Upper lobe of left lung (tissue), 6 donors: ENCODE measurements at regions not wholly inside any gene's neighbourhood (a gene's known extent, or its start where the extent isn't known, plus 50 kb on each side); places are given as distances from the start of the nearest gene placed in this dataset.
A peak's percentile ranks its signal among the peaks of the same experiment; 100 is the strongest.

ENCODE experiments used
- ATAC-seq, 2 donors: fragments of 200-7000 bp; cut with Tn5 transposase; one replicate each; pipeline ENCODE4 v1.9.1; 2022; ENCODE audit warnings: mild to moderate bottlenecking in 2 of 2, moderate library complexity in 2 of 2; ENCODE audit not compliant: low FRiP score in 2 of 2
- DNase-seq, 2 donors: peaks; one replicate each; pipeline ENCODE4 v3.0.0-alpha.2; 2019 to 2020
- H3K27ac ChIP-seq, 4 donors: fragments of 200-600 bp; sonication (generic); one replicate each; pipeline ENCODE4 v1.5.1; 2016 to 2019
- H3K27me3 ChIP-seq, 4 donors: fragments of 200-600 bp; sonication (generic); one replicate each; pipeline ENCODE4 v1.5.1; 2017 to 2019
- H3K36me3 ChIP-seq, 4 donors: fragments of 200-600 bp; sonication (generic); one replicate each; pipeline ENCODE4 v1.5.1; 2016 to 2019
- H3K4me1 ChIP-seq, 4 donors: fragments of 200-600 bp; sonication (generic); one replicate each; pipeline ENCODE4 v1.5.1; 2018 to 2019
- H3K4me3 ChIP-seq, 4 donors: fragments of 200-600 bp; sonication (generic); one replicate each; pipeline ENCODE4 v1.5.1; 2017 to 2019; ENCODE audit warnings: mild to moderate bottlenecking in 2 of 4, moderate library complexity in 1 of 4
- H3K9me3 ChIP-seq, 4 donors: fragments of 200-600 bp; sonication (generic); one replicate each; pipeline ENCODE4 v1.5.1; 2018 to 2019
- CTCF ChIP-seq, 6 experiments: fragments of 450-650 bp in 4 of 6; fragments of 200-600 bp in 2 of 6; sonication (generic) in 2 of 6; IDR thresholded peaks; one replicate each; pipeline ENCODE4 v1.5.1; 2016 to 2019; ENCODE audit warnings: antibody characterized with exemption in 6 of 6
- EP300 ChIP-seq, 4 donors: sonication (generic); formaldehyde crosslinking; IDR thresholded peaks; one replicate each; pipeline ENCODE4 v1.5.1; 2017; ENCODE audit warnings: antibody characterized with exemption in 4 of 4, control low read depth in 2 of 4
- POLR2A ChIP-seq, 4 donors: fragments of 450-650 bp; IDR thresholded peaks; one replicate each; pipeline ENCODE4 v1.5.1; 2016 to 2017; ENCODE audit warnings: antibody characterized with exemption in 4 of 4, mild to moderate bottlenecking in 2 of 4
- POLR2AphosphoS5 ChIP-seq, 2 donors: sonication (generic); formaldehyde crosslinking; IDR thresholded peaks; one replicate each; pipeline ENCODE4 v1.5.1; 2017; ENCODE audit warnings: antibody characterized with exemption in 2 of 2
- WGBS, 2 donors: methylation state at CpG; one replicate each; pipeline ENCODE4 v1.1.5; 2017 to 2018; 5-methylcytosine and 5-hydroxymethylcytosine counted together
- donor health status: DM: no; HTN: no; CAD: no; lungs with moderate emphysema.
- donor health status: DM: no; HTN: yes; CAD: no; lungs with severe emphysema.

- peaks cover 0 to 4% (median 1%) of the 10 kb centered on the region in 4 donors for H3K27me3 ChIP-seq
- peaks cover 22 to 34% (median 33%) of the 10 kb centered on the region in 4 donors for H3K4me1 ChIP-seq
- 40 to 52% methylated on average over 39 to 41 of the region's 64 CpGs for WGBS, 2 donors
- H3K4me3 ChIP-seq, result peak overlapping the region in 3 of 4 donors; percentile 46 to 62 (median 47)
- peak; percentile 77 to 94 for DNase-seq
- peak overlapping the region in 2 of 4 donors; percentile 49 to 53 for H3K27ac ChIP-seq
- H3K36me3 ChIP-seq, result peaks cover 0 to 9% (median 0%) of the 10 kb centered on the region in 4 donors
- TF ChIP-seq EP300 (IDR thresholded peaks at IDR 0.05) (no peak), CTCF (IDR thresholded peaks at IDR 0.05) (no peak)
- ATAC-seq, result peak; percentile 58 to 70
- no peaks in the 10 kb centered on the region for H3K9me3 ChIP-seq
Measured at GRCh38 chr1:201649761-201650622, 111.1 kb downstream of the NAV1 start.

- Histone ChIP-seq H3K9me3 (no peaks in the 10 kb centered on the region), H3K27ac (no peak overlapping the region), H3K4me1 (peaks cover 22 to 34% (median 33%) of the 10 kb centered on the region in 4 donors), H3K36me3 (peaks cover 0 to 9% (median 0%) of the 10 kb centered on the region in 4 donors), H3K27me3 (peaks cover 0 to 4% (median 1%) of the 10 kb centered on the region in 4 donors), H3K4me3 (peak overlapping the region in 3 of 4 donors; percentile 46 to 62 (median 47))
- WGBS, 2 donors, result 71 to 77% methylated on average over 11 of the region's 11 CpGs
- no peak for TF ChIP-seq CTCF (IDR thresholded peaks at IDR 0.05)
- TF ChIP-seq POLR2A (IDR thresholded peaks at IDR 0.05), result no peak
- TF ChIP-seq EP300 (IDR thresholded peaks at IDR 0.05), result no peak
- no peak for TF ChIP-seq POLR2AphosphoS5 (IDR thresholded peaks at IDR 0.05)
- DNase-seq (no peak), ATAC-seq (no peak)
Measured at GRCh38 chr1:201650623-201650933, 111.7 kb downstream of the NAV1 start.

GRCh38 chr1:201652181-201652580 lies 113.3 kb downstream of the NAV1 start:
- no peak overlapping the region for H3K4me3 ChIP-seq
- peaks cover 22 to 39% (median 34%) of the 10 kb centered on the region in 4 donors for H3K4me1 ChIP-seq
- peaks cover 0 to 4% (median 1%) of the 10 kb centered on the region in 4 donors for H3K27me3 ChIP-seq
- H3K27ac ChIP-seq, result no peak overlapping the region
- H3K36me3 ChIP-seq, result peaks cover 0 to 9% (median 0%) of the 10 kb centered on the region in 4 donors
- WGBS, 2 donors, result 90 to 97% methylated on average over 5 of the region's 5 CpGs
- DNase-seq, result no peak
- no peak for ATAC-seq
- no peaks in the 10 kb centered on the region for H3K9me3 ChIP-seq
- TF ChIP-seq POLR2AphosphoS5 (IDR thresholded peaks at IDR 0.05), result no peak
- no peak for TF ChIP-seq EP300 (IDR thresholded peaks at IDR 0.05)
- TF ChIP-seq POLR2A (IDR thresholded peaks at IDR 0.05), result no peak
- no peak for TF ChIP-seq CTCF (IDR thresholded peaks at IDR 0.05)

- peaks cover 15 to 33% (median 28%) of the 10 kb centered on the region in 4 donors for H3K4me1 ChIP-seq
- H3K4me3 ChIP-seq, result no peak overlapping the region
- WGBS, 2 donors, result 49 to 65% methylated on average over 3 of the region's 3 CpGs
- DNase-seq, result no peak
- no peak for ATAC-seq
- peaks cover 0 to 3% (median under 1%) of the 10 kb centered on the region in 4 donors for H3K27me3 ChIP-seq
- H3K36me3 ChIP-seq, result peaks cover 0 to 9% (median 0%) of the 10 kb centered on the region in 4 donors
- no peaks in the 10 kb centered on the region for H3K9me3 ChIP-seq
- TF ChIP-seq POLR2AphosphoS5 (IDR thresholded peaks at IDR 0.05) (no peak), CTCF (IDR thresholded peaks at IDR 0.05) (no peak), POLR2A (IDR thresholded peaks at IDR 0.05) (no peak), EP300 (IDR thresholded peaks at IDR 0.05) (no peak)
- H3K27ac ChIP-seq, result no peak overlapping the region
Measured at GRCh38 chr1:201653233-201653632, 114.3 kb downstream of the NAV1 start.
